HG02642 (cell line): ENCODE measurements at regions not wholly inside any gene's neighbourhood (a gene's known extent, or its start where the extent isn't known, plus 50 kb on each side); places are given as distances from the start of the nearest gene placed in this dataset.
A peak's percentile ranks its signal among the peaks of the same experiment; 100 is the strongest.
"Not testable (repeated sequence)": the region's sequence is repeated elsewhere in the genome, so short reads cannot be mapped to it uniquely, and the experiment has no call there.

Experiments used
- ATAC-seq: cut with Tn5 transposase; IDR thresholded peaks from one replicate; pipeline ENCODE4 v1.9.1; 2021; ENCODE audit warnings: mild to moderate bottlenecking; ENCODE audit not compliant: unreplicated experiment, poor library complexity

DNA sequence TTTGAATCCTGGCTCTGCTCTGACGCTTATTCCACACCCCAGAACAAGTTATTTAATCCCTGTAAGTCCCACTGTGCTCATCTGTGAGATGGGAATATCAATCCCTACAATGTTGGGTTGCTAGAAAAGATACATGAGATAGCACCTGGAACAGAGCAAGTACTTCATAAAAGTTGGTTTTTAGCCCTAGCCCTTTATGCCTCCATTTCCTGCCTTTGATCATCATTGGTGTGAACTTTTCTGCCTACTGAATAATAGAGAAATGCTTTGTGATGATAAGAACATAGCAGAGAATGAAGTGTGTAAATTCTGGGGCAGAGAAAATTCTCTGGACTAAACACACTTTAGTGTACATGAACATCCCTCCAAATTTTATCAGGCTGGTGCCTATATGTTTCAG lies 90.3 kb upstream of the RANBP6 start:
- no peak for ATAC-seq

- ATAC-seq = not testable (repeated sequence)
Observed at GRCh38 chr9:6104406-6104805, 89.0 kb upstream of the RANBP6 start.

DNA sequence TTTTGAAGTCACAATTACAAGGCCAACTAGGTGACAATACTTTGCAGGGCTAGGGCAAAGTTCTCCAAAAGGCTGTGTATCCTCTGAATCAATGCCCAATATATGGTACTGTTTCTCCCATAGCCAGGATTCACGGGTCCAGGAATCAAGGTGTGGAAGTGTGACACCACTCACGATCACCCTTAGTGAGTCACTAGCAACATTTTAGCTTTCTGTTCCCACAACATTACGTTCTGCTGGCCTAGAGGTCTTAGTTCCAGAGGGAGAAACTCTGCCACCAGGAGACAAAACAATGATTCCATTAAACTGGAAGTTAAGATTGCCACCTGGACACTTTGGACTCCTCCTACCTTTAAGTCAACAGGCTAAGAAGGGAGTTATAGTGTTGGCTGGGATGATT lies 88.5 kb upstream of the RANBP6 start:
- not testable (repeated sequence) for ATAC-seq

GRCh38 chr9:6102336-6102987 lies 87.0 kb upstream of the RANBP6 start:
- ATAC-seq = not testable (repeated sequence)

DNA sequence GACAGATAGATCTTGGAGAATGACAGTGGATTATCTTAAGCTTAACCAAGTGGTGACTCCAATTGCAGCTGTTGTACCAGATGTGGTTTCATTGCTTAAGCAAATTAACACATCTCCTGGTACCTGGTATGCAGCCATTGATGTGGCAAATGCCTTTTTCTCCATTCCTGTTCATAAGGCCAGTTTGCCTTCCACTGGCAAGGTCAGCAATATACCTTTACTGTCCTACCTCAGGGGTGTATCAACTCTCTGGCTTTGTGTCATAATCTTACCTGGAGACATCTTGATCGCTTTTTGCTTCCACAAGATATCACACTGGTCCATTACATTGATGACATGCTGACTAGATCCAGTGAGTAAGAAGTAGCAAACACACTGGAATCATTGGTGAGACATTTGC lies 86.3 kb upstream of the RANBP6 start:
- ATAC-seq = not testable (repeated sequence)

DNA sequence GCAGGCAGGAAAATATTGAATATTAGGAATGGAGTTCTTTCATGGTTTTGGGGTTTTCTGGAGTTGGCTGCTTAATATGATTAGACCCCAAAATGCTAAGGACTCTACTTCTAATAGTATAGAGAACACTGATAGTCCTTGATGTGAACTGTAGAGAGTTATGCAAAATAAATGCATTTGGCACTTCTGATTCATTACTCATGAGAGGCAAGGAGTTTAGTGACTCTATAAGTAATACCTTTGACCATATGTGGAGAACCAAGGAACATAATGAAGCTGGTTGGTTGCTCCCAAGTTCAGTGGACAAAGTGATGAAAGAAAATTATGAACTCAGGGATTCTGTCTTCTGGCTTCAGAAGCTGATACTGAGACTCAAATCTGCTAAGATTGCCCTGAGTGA lies 83.9 kb upstream of the RANBP6 start:
- ATAC-seq = not testable (repeated sequence)

- ATAC-seq = no peak
Observed at GRCh38 chr9:6098431-6098830, 83.0 kb upstream of the RANBP6 start.

- no peak for ATAC-seq
Observed at GRCh38 chr9:6096821-6097220, 81.4 kb upstream of the RANBP6 start.

- no peak for ATAC-seq
Observed at GRCh38 chr9:6090277-6091210, 75.1 kb upstream of the RANBP6 start.

DNA sequence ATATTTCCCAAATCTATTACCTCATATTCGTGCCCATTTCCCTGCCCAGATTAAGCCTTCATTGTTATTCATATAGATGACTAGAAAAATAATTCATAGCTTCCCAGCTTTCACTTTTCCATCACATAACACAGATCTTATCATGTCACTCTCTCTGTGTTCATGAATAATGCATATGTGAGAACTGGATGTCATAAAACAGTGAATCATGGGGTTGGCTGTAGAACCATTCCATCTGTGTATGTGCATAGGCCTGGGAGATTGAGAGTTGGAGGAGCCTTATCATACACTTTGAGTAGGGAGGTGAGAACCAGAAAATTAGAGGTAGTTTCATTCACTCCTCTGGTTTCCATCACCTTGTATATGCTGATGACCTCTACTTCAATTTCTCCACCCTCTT lies 73.9 kb upstream of the RANBP6 start:
- ATAC-seq = no peak

GRCh38 chr9:6086006-6086655 lies 70.7 kb upstream of the RANBP6 start:
- ATAC-seq = no peak

DNA sequence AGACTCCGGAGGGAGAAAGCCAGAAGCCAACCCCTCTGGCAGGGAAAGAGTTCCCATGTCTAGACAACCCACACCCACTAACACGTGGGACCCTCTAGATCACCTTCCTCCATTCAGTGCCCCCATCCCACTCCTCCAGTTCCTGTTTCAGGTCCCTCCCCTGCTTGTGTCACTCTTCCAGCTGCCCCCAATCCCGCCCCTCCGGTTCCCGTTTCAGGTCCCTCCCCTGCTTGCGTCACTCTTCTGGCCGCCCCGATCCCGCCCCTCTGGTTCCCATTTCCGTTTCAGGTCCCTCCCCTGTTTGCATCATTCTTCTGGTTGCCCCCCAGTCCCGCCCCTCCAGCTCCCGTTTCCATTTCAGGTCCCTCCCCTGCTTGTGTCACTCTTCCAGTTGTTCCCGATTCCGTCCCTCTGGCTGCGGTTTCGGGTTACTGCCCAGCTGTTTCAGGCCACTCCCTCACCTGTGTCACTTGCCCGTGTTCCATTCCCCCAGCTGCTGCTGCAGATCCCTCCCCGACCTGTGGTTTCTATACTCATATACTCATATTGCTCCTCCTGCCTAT lies 64.8 kb upstream of the RANBP6 start:
- peak; percentile 94 for ATAC-seq

DNA sequence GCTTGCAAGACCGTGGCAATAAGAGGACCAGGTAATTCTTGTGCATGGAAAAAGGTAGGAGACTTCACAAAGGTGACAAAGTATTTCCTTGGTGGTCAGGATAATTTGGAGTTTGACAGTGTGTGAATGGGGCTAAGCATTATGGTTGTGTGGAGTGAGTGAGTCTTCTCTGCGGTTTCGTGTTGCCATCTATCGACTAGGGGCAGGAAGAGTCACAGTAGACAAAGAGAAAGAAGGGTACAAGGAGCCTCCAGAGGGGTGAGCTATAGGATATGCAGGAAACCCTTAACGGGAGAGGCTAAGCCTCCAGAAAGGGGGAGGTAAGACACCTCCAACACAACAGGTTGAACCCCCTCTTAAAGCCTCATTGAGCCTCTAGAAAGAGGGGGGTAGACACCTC lies 64.0 kb upstream of the RANBP6 start:
- no peak for ATAC-seq

DNA sequence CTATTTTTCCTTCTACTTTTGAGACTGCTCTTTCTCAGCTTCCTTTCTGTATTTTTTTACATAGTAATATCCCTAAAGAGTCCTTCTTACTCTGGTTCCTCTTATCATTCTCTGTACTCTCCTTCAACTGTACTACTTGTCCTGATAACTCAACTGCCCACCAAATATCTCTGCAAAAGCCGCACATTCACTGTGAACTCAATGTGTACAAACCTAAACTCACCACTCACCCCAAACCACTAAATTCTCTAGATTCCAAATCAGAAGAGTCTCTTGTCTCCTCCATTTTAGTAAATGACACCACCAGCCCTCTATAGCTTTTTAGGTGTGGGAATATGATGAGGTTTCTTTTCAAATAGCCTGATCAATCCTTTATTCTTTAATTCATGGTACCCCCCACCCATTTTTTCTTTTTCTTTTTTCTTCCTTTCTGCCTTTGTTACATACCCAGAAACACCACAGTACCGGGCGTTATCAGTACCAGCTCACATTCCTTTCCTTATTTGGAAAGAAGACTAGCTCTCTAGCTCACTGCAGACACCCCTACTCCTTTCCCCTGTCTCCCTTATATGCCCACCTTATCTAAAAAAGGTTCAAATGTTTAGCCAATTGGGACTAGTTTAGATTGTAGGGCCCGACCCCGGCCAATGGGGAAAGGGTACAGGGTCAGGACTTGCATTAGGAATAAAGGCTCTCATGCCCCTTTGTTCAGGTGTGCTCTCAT lies 63.1 kb upstream of the RANBP6 start:
- no peak for ATAC-seq

GRCh38 chr9:6076851-6077250 lies 61.4 kb upstream of the RANBP6 start:
- no peak for ATAC-seq

- no peak for ATAC-seq
Observed at GRCh38 chr9:6073731-6074130, 58.3 kb upstream of the RANBP6 start.

DNA sequence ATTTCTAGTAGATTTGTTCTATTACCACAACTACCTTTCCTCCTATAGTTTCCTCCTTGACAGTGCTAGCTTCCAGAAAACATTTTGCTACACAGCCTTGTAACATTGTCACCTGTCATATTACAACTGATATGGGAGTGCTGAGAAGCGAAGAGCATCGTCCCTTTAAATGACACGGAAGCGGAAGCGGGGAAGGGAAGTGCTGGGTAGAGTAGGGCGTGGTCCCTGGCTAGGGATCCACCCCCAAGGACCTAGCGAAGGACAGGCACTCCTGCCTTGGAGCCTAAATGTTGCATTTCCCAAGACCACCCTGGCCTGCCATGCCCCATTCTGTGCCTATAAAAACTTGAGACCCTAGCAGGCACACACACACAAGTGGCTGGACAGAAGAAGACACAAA lies 57.4 kb upstream of the RANBP6 start:
- ATAC-seq = no peak

- no peak for ATAC-seq
Observed at GRCh38 chr9:6072453-6072852, 57.0 kb upstream of the RANBP6 start.

DNA sequence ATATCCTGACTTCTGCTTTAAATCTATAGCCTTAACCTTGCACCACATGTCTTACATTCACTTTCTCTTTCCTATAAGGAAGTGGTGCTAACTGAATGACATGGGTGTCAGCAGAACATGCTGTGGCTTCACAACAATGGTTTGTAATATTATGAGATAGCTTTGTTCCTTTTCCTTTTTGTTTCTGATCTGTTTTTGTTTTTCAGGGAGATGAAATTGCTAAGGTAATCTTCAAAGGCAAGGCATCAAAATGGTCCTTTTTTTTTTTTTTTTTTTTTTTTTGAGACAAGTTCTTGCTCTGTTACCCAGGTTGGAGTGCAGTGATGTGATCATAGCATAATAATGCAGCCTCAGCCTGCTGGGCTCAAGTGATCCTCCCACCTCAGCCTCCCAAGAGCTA lies 53.6 kb upstream of the RANBP6 start:
- peak; percentile 95 for ATAC-seq

GRCh38 chr9:6067426-6067825 lies 52.0 kb upstream of the RANBP6 start:
- no peak for ATAC-seq
